H1 (cell line): ENCODE measurements at regions not wholly inside any gene's neighbourhood (a gene's known extent, or its start where the extent isn't known, plus 50 kb on each side); places are given as distances from the start of the nearest gene placed in this dataset.

Experiments
- CTCF ChIA-PET: fragments of 300-600 bp; sonication (Branson Sonifier 250); formaldehyde crosslinking; loops from one replicate; lab custom pipeline; 2021; ENCODE audit not compliant: partially characterized antibody; lab: Charles Lee
- POLR2A ChIA-PET: fragments of 300-600 bp; sonication (Branson Sonifier 250); formaldehyde crosslinking; loops from one replicate; lab custom pipeline; 2021; ENCODE audit warnings: inconsistent platforms; ENCODE audit not compliant: partially characterized antibody; lab: Charles Lee
- DNase-seq, 2 experiments: peaks; one replicate each; pipeline versions ENCODE4 v3.0.0 to v3.0.0-alpha.2; 2010 to 2022; ENCODE audit warnings: low spot score in 2 of 2, low read depth in 1 of 2, mixed read lengths in 1 of 2
- FAIRE-seq: peaks from 2 replicates; lab custom pipeline; 2011; peaks lifted over from hg19 to GRCh38; lab: Jason Lieb, UNC
- H2AFZ ChIP-seq: 2 replicates; pipeline ENCODE4 v1.8.1; 2012; ENCODE audit warnings: low read length, inconsistent platforms
- H2AK5ac ChIP-seq: 2 replicates; pipeline ENCODE4 v1.6.1; 2013; ENCODE audit warnings: low read depth, low read length
- H2BK120ac ChIP-seq: replicated peaks from 2 replicates; pipeline ENCODE3; 2013; ENCODE audit warnings: low read depth, low read length, inconsistent platforms
- H2BK12ac ChIP-seq: 2 replicates; pipeline ENCODE4 v1.6.1; 2013; ENCODE audit warnings: low read depth, low read length
- H2BK15ac ChIP-seq: 2 replicates; pipeline ENCODE4 v1.6.1; 2013; ENCODE audit warnings: low read length
- H2BK20ac ChIP-seq: 2 replicates; pipeline ENCODE4 v1.6.1; 2013; ENCODE audit warnings: low read length
- H2BK5ac ChIP-seq: 2 replicates; pipeline ENCODE4 v1.6.1; 2013; ENCODE audit warnings: low read depth, low read length
- H3K14ac ChIP-seq: 2 replicates; pipeline ENCODE4 v1.6.1; 2013; ENCODE audit warnings: inconsistent platforms; ENCODE audit not compliant: insufficient read length
- H3K18ac ChIP-seq: 2 replicates; pipeline ENCODE4 v1.6.1; 2013; ENCODE audit warnings: low read length; ENCODE audit errors: extremely low read depth
- H3K23ac ChIP-seq: 2 replicates; pipeline ENCODE4 v1.6.1; 2013; ENCODE audit warnings: inconsistent platforms; ENCODE audit not compliant: insufficient read length
- H3K23me2 ChIP-seq: 2 replicates; pipeline ENCODE4 v1.6.1; 2013; ENCODE audit warnings: low read depth, low read length
- H3K27ac ChIP-seq: 2 replicates; pipeline ENCODE4 v1.6.1; 2011; ENCODE audit warnings: low read depth, low read length, inconsistent platforms
- H3K27me3 ChIP-seq, 4 experiments: replicated peaks in 1 of 4; 1 replicate in 1 of 4; 2 replicates in 3 of 4; pipeline versions ENCODE4 v1.6.1 to v1.8.1; 2011 to 2013; ENCODE audit warnings: low read length in 3 of 4, mild to moderate bottlenecking in 3 of 4, inconsistent platforms in 2 of 4, mixed read lengths in 2 of 4, moderate library complexity in 1 of 4; ENCODE audit not compliant: control insufficient read depth in 3 of 4, insufficient read depth in 3 of 4; ENCODE audit errors: extremely low read depth in 1 of 4
- H3K36me3 ChIP-seq, 4 experiments: 2 replicates each; pipeline versions ENCODE4 v1.6.1 to v1.8.1; 2011 to 2013; ENCODE audit warnings: mild to moderate bottlenecking in 4 of 4, low read length in 3 of 4, moderate library complexity in 2 of 4, control low read depth in 1 of 4, inconsistent platforms in 1 of 4; ENCODE audit not compliant: insufficient read depth in 4 of 4, control insufficient read depth in 2 of 4
- H3K4ac ChIP-seq: replicated peaks from 2 replicates; pipeline ENCODE3; 2013; ENCODE audit warnings: low read length, low read depth, mixed read lengths, inconsistent platforms; ENCODE audit not compliant: insufficient read length
- H3K4me1 ChIP-seq, 4 experiments: replicated peaks in 1 of 4; 1 replicate in 1 of 4; 2 replicates in 3 of 4; pipeline versions ENCODE4 v1.6.1 to v1.8.1; 2011 to 2013; ENCODE audit warnings: low read length in 3 of 4, inconsistent platforms in 2 of 4, mixed read lengths in 1 of 4; ENCODE audit not compliant: insufficient read depth in 4 of 4, control insufficient read depth in 3 of 4
- H3K4me2 ChIP-seq, 2 experiments: 2 replicates each; pipeline versions ENCODE4 v1.6.1 to v1.8.1; 2011 to 2013; ENCODE audit warnings: low read depth in 2 of 2, low read length in 2 of 2, control low read depth in 1 of 2, inconsistent platforms in 1 of 2, mild to moderate bottlenecking in 1 of 2; ENCODE audit not compliant: insufficient read depth in 1 of 2
- H3K4me3 ChIP-seq, 4 experiments: fragments of 200-600, 300-600 bp in 1 of 4; sonication (generic), shearing (Covaris generic), sonication (Bioruptor Twin) in 1 of 4; 2 replicates each; pipeline versions ENCODE4 v1.5.1 to v1.8.1; 2011 to 2016; ENCODE audit warnings: low read length in 4 of 4, low read depth in 3 of 4, control low read depth in 2 of 4, inconsistent platforms in 2 of 4, mild to moderate bottlenecking in 2 of 4, mixed read lengths in 1 of 4, moderate library complexity in 1 of 4; ENCODE audit not compliant: insufficient read depth in 2 of 4; ENCODE audit errors: extremely low read depth in 1 of 4
- H3K56ac ChIP-seq: replicated peaks from 2 replicates; pipeline ENCODE3; 2013; ENCODE audit warnings: low read depth, mild to moderate bottlenecking, mixed read lengths, low read length, inconsistent platforms; ENCODE audit not compliant: insufficient read length
- H3K79me1 ChIP-seq: 2 replicates; pipeline ENCODE4 v1.6.1; 2013; ENCODE audit warnings: low read depth, low read length, control low read depth
- H3K79me2 ChIP-seq, 2 experiments: 2 replicates each; pipeline versions ENCODE4 v1.6.1 to v1.8.1; 2012 to 2013; ENCODE audit warnings: low read length in 2 of 2, mild to moderate bottlenecking in 2 of 2, inconsistent platforms in 1 of 2; ENCODE audit not compliant: insufficient read depth in 2 of 2, control insufficient read depth in 1 of 2
- H3K9ac ChIP-seq, 4 experiments: replicated peaks in 1 of 4; 1 replicate in 1 of 4; 2 replicates in 3 of 4; pipeline versions ENCODE4 v1.6.1 to v1.8.1; 2011 to 2013; ENCODE audit warnings: low read depth in 3 of 4, low read length in 3 of 4, control low read depth in 2 of 4, mild to moderate bottlenecking in 2 of 4, moderate library complexity in 2 of 4, inconsistent platforms in 1 of 4; ENCODE audit errors: extremely low read depth in 1 of 4
- H3K9me3 ChIP-seq, 2 experiments: 2 replicates each; pipeline versions ENCODE4 v1.6.1 to v1.8.1; 2012 to 2013; ENCODE audit warnings: mild to moderate bottlenecking in 2 of 2, moderate library complexity in 2 of 2, control low read depth in 1 of 2, inconsistent platforms in 1 of 2, low read depth in 1 of 2, low read length in 1 of 2, mixed read lengths in 1 of 2; ENCODE audit not compliant: insufficient read depth in 2 of 2
- H4K20me1 ChIP-seq, 2 experiments: replicated peaks in 1 of 2; 2 replicates each; pipeline versions ENCODE3 to v1.8.1; 2011 to 2013; ENCODE audit warnings: inconsistent platforms in 2 of 2, low read length in 2 of 2, mild to moderate bottlenecking in 1 of 2; ENCODE audit not compliant: insufficient read depth in 2 of 2, control insufficient read depth in 1 of 2
- H4K5ac ChIP-seq: 2 replicates; pipeline ENCODE4 v1.6.1; 2013; ENCODE audit warnings: low read length, low read depth, mixed read lengths, inconsistent platforms; ENCODE audit not compliant: insufficient read length
- H4K8ac ChIP-seq: 2 replicates; pipeline ENCODE4 v1.8.0; 2013; ENCODE audit warnings: mild to moderate bottlenecking, moderate library complexity, low read length, inconsistent platforms; ENCODE audit not compliant: insufficient read depth; ENCODE audit errors: extremely low read depth
- H4K91ac ChIP-seq: replicated peaks from 2 replicates; pipeline ENCODE3; 2013; ENCODE audit warnings: low read length, mixed read lengths, inconsistent platforms; ENCODE audit not compliant: insufficient read length
- BCL11A ChIP-seq, 2 experiments: IDR thresholded peaks; one replicate each; pipeline ENCODE4 v1.6.1; 2011; ENCODE audit warnings: low read depth in 2 of 2, low read length in 2 of 2, mild to moderate bottlenecking in 2 of 2
- FOSL1 ChIP-seq: IDR thresholded peaks from 2 replicates; pipeline ENCODE4 v1.6.1; 2011; ENCODE audit warnings: mild to moderate bottlenecking, low read depth, low read length, moderate library complexity; ENCODE audit not compliant: insufficient read depth
- GTF2F1 ChIP-seq: IDR thresholded peaks from 2 replicates; pipeline ENCODE4 v1.6.1; 2012; ENCODE audit warnings: low read depth, low read length, improper control_type of control experiment, borderline replicate concordance
- KDM1A ChIP-seq: fragments of 200-600, 300-600 bp; sonication (generic); IDR thresholded peaks from 2 replicates; pipeline ENCODE4 v1.7.1; 2016; ENCODE audit warnings: mild to moderate bottlenecking, low read length, borderline replicate concordance
- KDM4A ChIP-seq: IDR thresholded peaks from one replicate; pipeline ENCODE4 v1.7.1; 2012; ENCODE audit warnings: low read depth, mild to moderate bottlenecking, moderate library complexity, low read length, inconsistent platforms; ENCODE audit not compliant: severe bottlenecking
- MAX ChIP-seq: IDR thresholded peaks from 2 replicates; pipeline ENCODE4 v1.6.1; 2012; ENCODE audit warnings: inconsistent platforms
- SIN3A ChIP-seq, 2 experiments: IDR thresholded peaks in 1 of 2; conservative IDR thresholded peaks in 1 of 2; 2 replicates each; pipeline ENCODE4 v1.6.1; 2011 to 2012; ENCODE audit warnings: low read length in 2 of 2, improper control_type of control experiment in 1 of 2, low read depth in 1 of 2, mild to moderate bottlenecking in 1 of 2
- USF2 ChIP-seq: IDR thresholded peaks from 2 replicates; pipeline ENCODE4 v1.6.1; 2011; ENCODE audit warnings: low read length, improper control_type of control experiment
- ZNF274 ChIP-seq: IDR thresholded peaks from 2 replicates; pipeline ENCODE4 v1.7.0; 2012; ENCODE audit warnings: low read length, borderline replicate concordance; ENCODE audit errors: extremely low read depth

- Histone ChIP-seq H3K9ac (no peak overlapping the region), H3K23ac (no peak overlapping the region), H3K18ac (no peak overlapping the region), H4K5ac (no peak overlapping the region), H3K27ac (no peak overlapping the region), H2BK20ac (no peak overlapping the region), H4K20me1 (no peaks in the 10 kb centered on the region), H2AK5ac (no peak overlapping the region), H3K79me2 (no peaks in the 10 kb centered on the region), H3K4me1 (no peaks in the 10 kb centered on the region), H2BK5ac (no peak overlapping the region), H3K79me1 (no peaks in the 10 kb centered on the region), H3K27me3 (no peaks in the 10 kb centered on the region), H2AFZ (no peak overlapping the region), H3K4ac (no peak overlapping the region), H3K14ac (no peak overlapping the region), H3K36me3 (no peaks in the 10 kb centered on the region), H2BK15ac (no peak overlapping the region), H3K56ac (no peak overlapping the region), H4K8ac (no peak overlapping the region), H2BK120ac (no peak overlapping the region), H3K4me2 (no peak overlapping the region), H3K9me3 (no peaks in the 10 kb centered on the region), H3K23me2 (no peaks in the 10 kb centered on the region), H4K91ac (no peak overlapping the region), H3K4me3 (no peak overlapping the region), H2BK12ac (no peak overlapping the region)
- ChIA-PET CTCF (no interaction called here), POLR2A (no interaction called here)
- no peak for FAIRE-seq
- DNase-seq = no peak
- no peak for TF ChIP-seq MAX
- TF ChIP-seq FOSL1 = no peak
- no peak for TF ChIP-seq ZNF274
- no peak for TF ChIP-seq KDM1A
- no peak for TF ChIP-seq SIN3A (conservative IDR thresholded peaks at IDR 0.05 in 1 of 2, IDR thresholded peaks at IDR 0.05 in 1 of 2; ENCODE audit: low read depth in 1 of 2, low read length in 2 of 2)
- no peak for TF ChIP-seq BCL11A (IDR thresholded peaks at IDR 0.05; ENCODE audit: low read depth in 2 of 2, low read length in 2 of 2)
- no peak for TF ChIP-seq GTF2F1
- TF ChIP-seq USF2 = no peak
- no peak for TF ChIP-seq KDM4A
These were observed 96.4 kb upstream of the SLC22A23 start for GRCh38 chr6:3553254-3553653.
